ENCODE measurements at regions not wholly inside any gene's neighbourhood (a gene's known extent, or its start where the extent isn't known, plus 50 kb on each side); places are given as distances from the start of the nearest gene placed in this dataset.
"Not testable (repeated sequence)": the region's sequence is repeated elsewhere in the genome, so short reads cannot be mapped to it uniquely, and the experiment has no call there.

DNA sequence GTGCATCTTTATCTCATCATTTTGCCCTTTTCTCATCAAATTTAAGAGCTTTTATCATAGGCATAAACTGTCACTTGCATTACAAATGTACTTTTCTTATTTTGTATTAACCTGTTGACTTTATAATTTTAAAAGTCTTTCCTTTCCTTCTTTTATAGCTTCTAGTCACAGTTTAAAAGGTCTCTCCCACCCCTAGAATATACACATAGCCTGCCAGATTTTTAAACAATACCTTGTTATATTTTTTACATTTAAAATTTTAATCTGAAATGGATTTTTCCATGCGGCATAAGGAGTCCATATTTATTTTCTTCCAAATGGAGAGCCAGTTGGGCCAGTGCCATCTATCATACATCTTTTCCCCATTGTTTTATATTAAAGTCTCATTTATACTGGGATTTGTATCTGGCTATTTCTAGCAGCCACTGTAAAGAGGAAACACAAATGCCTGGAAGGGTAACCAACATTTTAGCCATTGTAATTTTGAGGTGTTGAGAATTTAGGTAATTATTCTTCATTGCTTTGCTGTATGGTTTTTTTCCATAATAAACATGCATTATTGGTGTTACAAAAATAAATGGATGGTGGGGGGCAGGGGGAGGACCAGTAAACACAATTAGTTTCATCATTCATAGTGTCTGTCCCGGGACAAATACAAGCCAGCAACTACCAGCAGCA is 92.8 kb downstream of the CCDC71L start:
- no peak overlapping the region for H3K4me3 ChIP-seq (ENCODE audit: low read depth in 1 of 2, low read length in 2 of 2)
- H3K9me3 ChIP-seq (ENCODE audit: control insufficient read depth in 1 of 2, low read length in 2 of 2): no peaks in the 10 kb centered on the region
- H3K27me3 ChIP-seq (ENCODE audit: low read depth, low read length): no peaks in the 10 kb centered on the region
- no peaks in the 10 kb centered on the region for H3K36me3 ChIP-seq (ENCODE audit: control insufficient read depth in 1 of 2, insufficient read depth in 2 of 2, low read length in 2 of 2)
- H3K27ac ChIP-seq (ENCODE audit: low read length): no peak overlapping the region
- peaks cover 7 to 8% of the 10 kb centered on the region in 2 donors for H3K4me1 ChIP-seq (ENCODE audit: control insufficient read depth in 1 of 2, insufficient read depth in 2 of 2, low read length in 2 of 2)

DNA sequence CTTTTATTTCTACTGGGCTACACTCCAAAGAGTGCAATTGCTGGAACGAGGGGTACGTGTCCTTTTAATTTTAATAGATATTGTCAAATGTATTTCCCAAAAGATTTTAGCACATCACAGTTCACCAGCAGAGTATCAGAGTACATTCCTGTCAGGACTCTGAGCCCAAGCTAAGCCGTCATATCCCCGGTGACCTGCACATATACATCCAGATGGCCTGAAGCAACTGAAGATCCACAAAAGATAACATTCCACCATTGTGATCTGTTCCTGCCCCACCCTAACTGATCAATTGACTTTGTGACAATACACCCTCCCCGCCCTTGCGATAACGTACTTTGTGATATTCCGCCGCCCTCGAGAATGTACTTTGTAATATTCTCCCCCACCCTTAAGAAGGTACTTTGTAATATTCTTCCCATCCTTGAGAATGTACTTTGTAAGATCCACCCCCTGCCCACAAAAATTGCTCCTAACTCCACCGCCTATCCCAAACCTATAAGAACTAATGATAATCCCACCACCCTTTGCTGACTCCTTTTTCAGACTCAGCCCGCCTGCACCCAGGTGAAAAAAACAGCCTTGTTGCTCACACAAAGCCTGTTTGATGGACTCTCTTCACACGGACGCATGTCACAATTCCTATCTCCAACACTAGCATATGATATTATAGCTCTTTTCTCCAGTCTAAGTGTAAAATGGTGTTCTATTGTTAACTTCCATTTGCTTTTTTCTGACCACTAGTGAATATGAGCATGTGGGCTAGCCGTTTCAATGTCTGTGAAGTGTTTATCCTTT is 93.6 kb downstream of the CCDC71L start:
- H3K27ac ChIP-seq (ENCODE audit: low read length); H3K27me3 ChIP-seq (ENCODE audit: low read depth, low read length); H3K9me3 ChIP-seq (ENCODE audit: control insufficient read depth in 1 of 2, low read length in 2 of 2); H3K4me1 ChIP-seq (ENCODE audit: control insufficient read depth in 1 of 2, insufficient read depth in 2 of 2, low read length in 2 of 2); H3K4me3 ChIP-seq (ENCODE audit: low read depth in 1 of 2, low read length in 2 of 2); H3K36me3 ChIP-seq (ENCODE audit: control insufficient read depth in 1 of 2, insufficient read depth in 2 of 2, low read length in 2 of 2): not testable (repeated sequence)

DNA sequence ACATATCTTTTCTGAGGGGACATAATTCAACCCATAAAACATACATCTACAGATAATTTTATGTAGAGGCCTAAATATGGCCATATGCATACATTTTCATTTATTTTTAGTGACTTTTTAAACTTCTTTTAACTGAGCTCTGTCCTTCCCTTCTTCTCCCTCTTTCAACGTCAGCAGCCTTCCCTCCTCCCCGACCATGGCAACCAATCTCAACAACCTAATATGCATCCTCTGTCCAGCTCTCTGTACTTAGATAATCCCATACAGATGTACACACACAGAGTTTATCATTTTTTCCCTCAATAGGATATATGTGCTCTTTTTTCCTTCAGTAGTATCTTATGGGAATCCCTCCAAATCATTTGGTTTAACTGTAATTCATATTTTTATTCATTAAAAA is 94.3 kb downstream of the CCDC71L start:
- Histone ChIP-seq H3K36me3 (ENCODE audit: control insufficient read depth in 1 of 2, insufficient read depth in 2 of 2, low read length in 2 of 2) (no peaks in the 10 kb centered on the region), H3K27me3 (ENCODE audit: low read depth, low read length) (no peaks in the 10 kb centered on the region), H3K4me3 (ENCODE audit: low read depth in 1 of 2, low read length in 2 of 2) (no peak overlapping the region), H3K9me3 (ENCODE audit: control insufficient read depth in 1 of 2, low read length in 2 of 2) (no peaks in the 10 kb centered on the region), H3K4me1 (ENCODE audit: control insufficient read depth in 1 of 2, insufficient read depth in 2 of 2, low read length in 2 of 2) (peaks cover 7 to 8% of the 10 kb centered on the region in 2 donors), H3K27ac (ENCODE audit: low read length) (no peak overlapping the region)

DNA sequence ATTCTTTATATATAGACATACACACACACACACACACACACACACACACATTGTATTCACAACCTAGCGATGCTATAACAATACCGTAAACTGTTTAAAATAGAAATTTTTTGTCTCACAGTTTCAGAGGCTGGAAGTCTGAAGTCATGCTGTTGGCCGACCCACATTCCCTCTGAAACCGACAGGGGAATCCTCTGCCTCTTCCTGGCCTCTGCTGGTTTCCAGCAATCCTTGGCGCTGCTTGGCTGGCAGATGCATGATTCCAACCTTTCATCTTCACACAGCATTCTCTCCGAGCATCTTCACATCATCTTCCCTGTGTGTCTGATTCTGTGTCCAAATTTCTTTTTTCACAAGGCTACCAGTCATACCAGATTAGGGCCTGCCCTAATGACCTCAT is 94.8 kb downstream of the CCDC71L start:
- H3K4me1 ChIP-seq (ENCODE audit: control insufficient read depth in 1 of 2, insufficient read depth in 2 of 2, low read length in 2 of 2): peaks cover 7 to 8% of the 10 kb centered on the region in 2 donors
- H3K36me3 ChIP-seq (ENCODE audit: control insufficient read depth in 1 of 2, insufficient read depth in 2 of 2, low read length in 2 of 2): no peaks in the 10 kb centered on the region
- H3K27ac ChIP-seq (ENCODE audit: low read length): no peak overlapping the region
- H3K4me3 ChIP-seq (ENCODE audit: low read depth in 1 of 2, low read length in 2 of 2): no peak overlapping the region
- no peaks in the 10 kb centered on the region for H3K9me3 ChIP-seq (ENCODE audit: control insufficient read depth in 1 of 2, low read length in 2 of 2)
- no peaks in the 10 kb centered on the region for H3K27me3 ChIP-seq (ENCODE audit: low read depth, low read length)

DNA sequence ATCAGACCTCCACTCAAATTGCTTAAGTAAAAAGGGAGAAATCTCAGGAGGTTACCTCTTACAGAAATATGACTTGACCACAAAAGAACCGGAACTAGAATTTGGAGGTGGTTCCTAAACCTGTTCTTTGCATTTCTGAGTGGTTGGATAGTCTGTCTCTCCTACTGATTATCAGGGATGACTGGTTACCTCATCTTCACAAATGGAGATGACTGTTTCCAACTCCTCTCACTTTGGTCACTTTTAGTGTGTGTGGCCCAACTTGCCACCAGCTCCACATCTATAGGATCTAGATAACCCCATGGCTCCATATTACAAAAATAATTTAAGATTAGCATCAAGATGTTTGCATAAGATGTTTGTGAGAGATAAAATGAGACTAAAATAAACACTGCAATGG is 95.5 kb downstream of the CCDC71L start:
- H3K27me3 ChIP-seq (ENCODE audit: low read depth, low read length): no peaks in the 10 kb centered on the region
- H3K4me3 ChIP-seq (ENCODE audit: low read depth in 1 of 2, low read length in 2 of 2): no peak overlapping the region
- H3K4me1 ChIP-seq (ENCODE audit: control insufficient read depth in 1 of 2, insufficient read depth in 2 of 2, low read length in 2 of 2): peaks cover 7 to 8% of the 10 kb centered on the region in 2 donors
- H3K27ac ChIP-seq (ENCODE audit: low read length): no peak overlapping the region
- no peaks in the 10 kb centered on the region for H3K36me3 ChIP-seq (ENCODE audit: control insufficient read depth in 1 of 2, insufficient read depth in 2 of 2, low read length in 2 of 2)
- H3K9me3 ChIP-seq (ENCODE audit: control insufficient read depth in 1 of 2, low read length in 2 of 2): no peaks in the 10 kb centered on the region

DNA sequence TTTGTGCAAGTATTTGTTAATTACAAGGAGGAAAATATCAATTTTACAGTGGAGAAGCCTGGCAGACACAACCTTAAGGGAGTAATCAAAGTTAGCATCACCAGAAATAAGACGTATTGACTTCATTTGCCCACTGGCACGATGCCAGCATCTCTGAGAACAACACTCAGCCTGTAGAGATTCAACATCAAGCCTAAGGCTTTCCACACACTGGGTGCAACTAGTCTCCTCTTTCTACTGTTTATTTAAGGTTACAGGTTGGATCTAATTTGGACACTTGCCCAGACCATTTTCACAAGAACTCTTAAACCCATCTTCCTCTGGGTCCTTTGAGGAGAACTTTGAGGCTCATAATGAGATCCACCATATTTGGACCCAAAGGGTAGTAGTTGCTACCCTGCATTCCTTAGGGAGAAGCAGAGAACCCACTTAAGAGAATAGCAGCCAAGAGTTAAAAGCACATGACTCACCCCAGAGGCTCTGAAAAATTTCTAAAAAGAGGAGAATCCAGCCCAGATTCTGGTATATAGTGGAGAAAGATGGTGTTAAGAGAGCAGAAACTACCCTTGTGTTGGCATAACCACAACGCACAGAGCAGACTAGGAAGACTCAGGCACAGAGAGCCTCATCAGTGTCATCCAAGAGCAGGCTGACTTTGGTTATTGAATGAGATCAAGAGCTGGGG is 97.3 kb downstream of the CCDC71L start:
- peaks cover 2% of the 10 kb centered on the region in 2 donors for H3K4me1 ChIP-seq (ENCODE audit: control insufficient read depth in 1 of 2, insufficient read depth in 2 of 2, low read length in 2 of 2)
- H3K4me3 ChIP-seq (ENCODE audit: low read depth in 1 of 2, low read length in 2 of 2): no peak overlapping the region
- H3K36me3 ChIP-seq (ENCODE audit: control insufficient read depth in 1 of 2, insufficient read depth in 2 of 2, low read length in 2 of 2): no peaks in the 10 kb centered on the region
- no peaks in the 10 kb centered on the region for H3K27me3 ChIP-seq (ENCODE audit: low read depth, low read length)
- H3K27ac ChIP-seq (ENCODE audit: low read length): no peak overlapping the region
- H3K9me3 ChIP-seq (ENCODE audit: control insufficient read depth in 1 of 2, low read length in 2 of 2): no peaks in the 10 kb centered on the region

DNA sequence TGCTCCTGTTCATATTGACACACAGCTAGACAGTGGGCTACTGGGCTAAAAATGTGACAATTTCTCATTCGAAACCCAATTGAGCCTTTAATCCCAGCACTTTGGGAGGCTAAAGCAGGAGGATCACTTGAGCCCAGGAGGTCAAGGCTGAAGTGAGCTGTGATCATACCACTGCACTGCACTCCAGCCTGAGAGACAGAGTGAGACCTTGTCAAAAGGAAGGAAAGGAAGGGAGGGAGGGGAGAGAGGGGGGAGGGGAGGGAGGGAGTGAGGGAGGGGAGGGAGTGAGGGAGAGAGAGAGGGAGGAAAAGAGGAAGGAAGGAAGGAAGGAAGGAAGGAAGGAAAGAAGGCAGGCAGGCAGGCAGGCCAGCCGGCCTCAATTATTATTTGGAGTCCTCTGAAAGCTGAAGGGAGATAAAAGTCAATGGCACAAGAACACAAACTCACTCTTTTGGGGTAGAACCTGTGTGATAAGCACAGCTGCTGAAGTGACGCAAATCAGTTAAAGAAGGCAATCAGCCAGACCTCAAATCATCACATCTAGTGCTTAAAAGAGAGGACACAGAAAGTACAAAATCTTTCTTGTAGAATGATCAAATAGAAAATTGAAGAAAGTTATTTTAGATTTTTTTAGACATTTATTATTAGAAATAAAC is 98.1 kb downstream of the CCDC71L start:
- Histone ChIP-seq H3K9me3 (ENCODE audit: control insufficient read depth in 1 of 2, low read length in 2 of 2) (no peaks in the 10 kb centered on the region), H3K4me3 (ENCODE audit: low read depth in 1 of 2, low read length in 2 of 2) (no peak overlapping the region), H3K27ac (ENCODE audit: low read length) (no peak overlapping the region), H3K4me1 (ENCODE audit: control insufficient read depth in 1 of 2, insufficient read depth in 2 of 2, low read length in 2 of 2) (no peaks in the 10 kb centered on the region), H3K27me3 (ENCODE audit: low read depth, low read length) (no peaks in the 10 kb centered on the region), H3K36me3 (ENCODE audit: control insufficient read depth in 1 of 2, insufficient read depth in 2 of 2, low read length in 2 of 2) (no peaks in the 10 kb centered on the region)

DNA sequence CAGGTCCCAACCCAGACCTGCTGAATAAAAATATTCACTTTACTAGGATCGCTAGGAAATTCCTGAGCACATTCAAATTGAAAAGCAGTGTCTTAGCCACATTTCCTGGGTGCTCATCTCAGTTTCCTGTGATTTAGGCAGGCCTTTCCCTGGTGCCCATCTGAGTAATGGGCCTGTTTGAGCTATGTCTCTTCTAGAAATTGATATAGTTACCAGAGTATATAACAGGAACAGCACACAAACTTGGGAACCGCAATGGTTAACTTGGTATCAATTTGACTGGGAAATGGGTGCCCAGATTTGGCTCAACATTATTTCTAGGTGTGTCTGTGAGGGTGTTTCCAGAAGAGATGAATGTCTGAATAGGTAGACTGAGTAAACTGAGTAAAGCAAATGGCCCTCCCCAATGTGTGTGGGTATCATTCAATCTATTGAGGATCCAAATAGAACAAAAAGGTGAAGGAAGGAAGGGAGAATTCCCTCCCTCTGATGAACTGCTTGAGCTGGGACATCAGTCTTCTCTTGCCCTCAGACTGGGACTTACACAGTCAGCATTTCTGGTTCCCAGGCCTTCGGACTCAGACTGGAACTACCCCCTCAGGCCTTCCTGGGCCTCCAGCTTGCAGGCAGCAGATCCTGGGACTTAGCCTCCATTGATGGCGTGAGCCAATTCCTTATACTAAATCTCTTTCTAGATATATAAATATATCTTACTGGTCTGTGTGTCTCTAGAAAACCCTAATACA is 99.1 kb downstream of the CCDC71L start:
- Histone ChIP-seq H3K36me3 (ENCODE audit: control insufficient read depth in 1 of 2, insufficient read depth in 2 of 2, low read length in 2 of 2) (no peaks in the 10 kb centered on the region), H3K27me3 (ENCODE audit: low read depth, low read length) (no peaks in the 10 kb centered on the region), H3K27ac (ENCODE audit: low read length) (no peak overlapping the region), H3K9me3 (ENCODE audit: control insufficient read depth in 1 of 2, low read length in 2 of 2) (no peaks in the 10 kb centered on the region), H3K4me1 (ENCODE audit: control insufficient read depth in 1 of 2, insufficient read depth in 2 of 2, low read length in 2 of 2) (no peaks in the 10 kb centered on the region), H3K4me3 (ENCODE audit: low read depth in 1 of 2, low read length in 2 of 2) (no peak overlapping the region)

DNA sequence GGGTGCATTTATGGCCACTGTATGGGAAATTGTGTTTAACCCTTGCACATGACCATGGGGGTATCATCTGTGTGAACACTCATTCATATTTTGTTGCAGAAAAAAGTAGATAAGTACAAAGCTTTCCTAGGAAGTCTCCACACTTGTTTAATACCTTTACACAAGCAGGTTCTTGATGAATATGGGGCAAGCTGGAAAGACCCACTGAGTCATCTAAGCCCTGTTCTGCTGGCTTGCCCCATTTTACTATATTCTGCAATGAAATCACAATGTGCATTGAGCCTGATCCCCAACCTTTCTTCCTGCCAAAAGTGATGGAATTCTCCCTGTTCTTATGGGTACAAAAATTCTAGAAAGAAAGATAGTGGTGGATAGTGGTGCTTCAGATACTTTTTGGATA is 99.8 kb downstream of the CCDC71L start:
- no peaks in the 10 kb centered on the region for H3K9me3 ChIP-seq (ENCODE audit: control insufficient read depth in 1 of 2, low read length in 2 of 2)
- H3K4me3 ChIP-seq (ENCODE audit: low read depth in 1 of 2, low read length in 2 of 2): no peak overlapping the region
- H3K4me1 ChIP-seq (ENCODE audit: control insufficient read depth in 1 of 2, insufficient read depth in 2 of 2, low read length in 2 of 2): no peaks in the 10 kb centered on the region
- no peak overlapping the region for H3K27ac ChIP-seq (ENCODE audit: low read length)
- H3K27me3 ChIP-seq (ENCODE audit: low read depth, low read length): no peaks in the 10 kb centered on the region
- H3K36me3 ChIP-seq (ENCODE audit: control insufficient read depth in 1 of 2, insufficient read depth in 2 of 2, low read length in 2 of 2): no peaks in the 10 kb centered on the region

DNA sequence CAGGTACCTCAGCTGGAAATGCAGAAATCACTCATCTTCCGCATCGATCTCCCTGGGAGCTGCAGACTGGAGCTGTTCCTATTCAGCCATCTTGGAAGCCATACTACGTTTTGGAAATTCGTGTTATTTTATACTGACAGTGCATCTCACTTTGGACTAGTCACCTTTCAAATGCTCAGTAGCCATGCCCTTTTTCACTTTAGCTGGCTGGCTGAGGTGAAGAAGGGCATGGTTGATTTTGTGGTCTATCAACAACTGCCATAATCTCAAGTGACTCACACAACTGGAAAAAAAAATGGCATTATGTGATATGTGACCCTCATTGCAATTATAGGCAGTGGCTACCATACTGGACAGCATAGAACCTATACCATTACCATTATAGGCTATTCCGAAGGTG is 100.5 kb downstream of the CCDC71L start:
- no peaks in the 10 kb centered on the region for H3K9me3 ChIP-seq (ENCODE audit: control insufficient read depth in 1 of 2, low read length in 2 of 2)
- H3K27ac ChIP-seq (ENCODE audit: low read length): no peak overlapping the region
- H3K4me3 ChIP-seq (ENCODE audit: low read depth in 1 of 2, low read length in 2 of 2): no peak overlapping the region
- H3K4me1 ChIP-seq (ENCODE audit: control insufficient read depth in 1 of 2, insufficient read depth in 2 of 2, low read length in 2 of 2): no peaks in the 10 kb centered on the region
- no peaks in the 10 kb centered on the region for H3K36me3 ChIP-seq (ENCODE audit: control insufficient read depth in 1 of 2, insufficient read depth in 2 of 2, low read length in 2 of 2)
- no peaks in the 10 kb centered on the region for H3K27me3 ChIP-seq (ENCODE audit: low read depth, low read length)

DNA sequence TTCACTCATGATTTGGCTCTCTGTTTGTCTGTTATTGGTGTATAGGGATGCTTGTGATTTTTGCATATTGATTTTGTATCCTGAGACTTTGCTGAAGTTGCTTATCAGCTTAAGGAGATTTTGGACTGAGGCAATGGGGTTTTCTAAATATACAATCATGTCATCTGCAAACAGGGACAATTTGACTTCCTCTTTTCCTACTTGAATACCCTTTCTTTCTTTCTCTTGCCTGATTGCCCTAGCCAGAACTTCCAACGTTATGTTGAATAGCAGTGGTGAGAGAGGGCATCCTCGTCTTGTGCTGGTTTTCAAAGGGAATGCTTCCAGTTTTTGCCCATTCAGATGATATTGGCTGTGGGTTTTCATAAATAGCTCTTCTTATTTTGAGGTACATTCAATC is 104.7 kb downstream of the CCDC71L start:
- not testable (repeated sequence) for H3K36me3 ChIP-seq (ENCODE audit: control insufficient read depth in 1 of 2, insufficient read depth in 2 of 2, low read length in 2 of 2); H3K9me3 ChIP-seq (ENCODE audit: control insufficient read depth in 1 of 2, low read length in 2 of 2); H3K27me3 ChIP-seq (ENCODE audit: low read depth, low read length); H3K4me1 ChIP-seq (ENCODE audit: control insufficient read depth in 1 of 2, insufficient read depth in 2 of 2, low read length in 2 of 2); H3K27ac ChIP-seq (ENCODE audit: low read length); H3K4me3 ChIP-seq (ENCODE audit: low read depth in 1 of 2, low read length in 2 of 2)

Data from muscle layer of duodenum (tissue), 2 donors.